GM12878 (cell line): ENCODE measurements at regions not wholly inside any gene's neighbourhood (a gene's known extent, or its start where the extent isn't known, plus 50 kb on each side); places are given as distances from the start of the nearest gene placed in this dataset.

Experiments
- DPF2 ChIP-seq: fragments of 450-650 bp; IDR thresholded peaks from 2 replicates; pipeline ENCODE4 v1.6.1; 2017; ENCODE audit warnings: mild to moderate bottlenecking
- MYC ChIP-seq: IDR thresholded peaks from 2 replicates; pipeline ENCODE4 v1.6.1; 2011; ENCODE audit warnings: mild to moderate bottlenecking, low read length, moderate library complexity, inconsistent platforms; ENCODE audit not compliant: insufficient read depth, insufficient replicate concordance, insufficient read length, severe bottlenecking
- POLR2A ChIP-seq: IDR thresholded peaks from 2 replicates; pipeline ENCODE4 v1.6.1; 2011; ENCODE audit warnings: low read depth, mild to moderate bottlenecking, low read length
- RFX5 ChIP-seq: IDR thresholded peaks from 2 replicates; pipeline ENCODE4 v1.6.1; 2011; ENCODE audit warnings: low read depth, low read length, improper control_type of control experiment
- TF ChIP-seq, protein P1 (sequence below), 3 experiments: IDR thresholded peaks in 2 of 3; conservative IDR thresholded peaks in 1 of 3; 2 replicates each; pipeline ENCODE4 v1.5.1; 2011; ENCODE audit warnings: low read depth in 3 of 3, low read length in 3 of 3, mild to moderate bottlenecking in 3 of 3, control low read depth in 2 of 3, moderate library complexity in 2 of 3, inconsistent platforms in 1 of 3, mixed read lengths in 1 of 3; ENCODE audit not compliant: control insufficient read depth in 2 of 3, insufficient read depth in 1 of 3; ENCODE audit errors: extremely low read depth in 1 of 3

DNA sequence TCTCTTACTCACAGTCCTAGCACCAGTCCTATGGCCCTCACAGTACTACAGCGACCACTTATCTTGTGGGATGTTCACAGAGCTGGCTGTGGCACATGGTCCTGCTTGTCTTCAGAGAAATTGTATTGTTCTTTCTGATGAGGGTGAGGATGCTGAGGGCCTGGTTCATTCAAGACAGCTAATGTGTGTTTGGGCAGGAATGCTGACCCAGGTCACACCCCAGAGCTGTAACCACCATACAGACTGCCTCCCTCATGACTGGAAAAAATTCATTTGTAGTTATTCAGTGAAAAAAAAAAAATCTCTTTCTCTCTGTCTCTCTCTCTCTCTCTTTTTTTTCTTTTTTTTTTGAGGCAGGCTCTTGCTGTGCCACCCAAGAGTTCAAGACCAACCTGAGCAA, 83.5 kb downstream of the KLF6 start:
- TF ChIP-seq, protein P1, sequence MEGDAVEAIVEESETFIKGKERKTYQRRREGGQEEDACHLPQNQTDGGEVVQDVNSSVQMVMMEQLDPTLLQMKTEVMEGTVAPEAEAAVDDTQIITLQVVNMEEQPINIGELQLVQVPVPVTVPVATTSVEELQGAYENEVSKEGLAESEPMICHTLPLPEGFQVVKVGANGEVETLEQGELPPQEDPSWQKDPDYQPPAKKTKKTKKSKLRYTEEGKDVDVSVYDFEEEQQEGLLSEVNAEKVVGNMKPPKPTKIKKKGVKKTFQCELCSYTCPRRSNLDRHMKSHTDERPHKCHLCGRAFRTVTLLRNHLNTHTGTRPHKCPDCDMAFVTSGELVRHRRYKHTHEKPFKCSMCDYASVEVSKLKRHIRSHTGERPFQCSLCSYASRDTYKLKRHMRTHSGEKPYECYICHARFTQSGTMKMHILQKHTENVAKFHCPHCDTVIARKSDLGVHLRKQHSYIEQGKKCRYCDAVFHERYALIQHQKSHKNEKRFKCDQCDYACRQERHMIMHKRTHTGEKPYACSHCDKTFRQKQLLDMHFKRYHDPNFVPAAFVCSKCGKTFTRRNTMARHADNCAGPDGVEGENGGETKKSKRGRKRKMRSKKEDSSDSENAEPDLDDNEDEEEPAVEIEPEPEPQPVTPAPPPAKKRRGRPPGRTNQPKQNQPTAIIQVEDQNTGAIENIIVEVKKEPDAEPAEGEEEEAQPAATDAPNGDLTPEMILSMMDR (IDR thresholded peaks at IDR 0.05 in 2 of 3, conservative IDR thresholded peaks at IDR 0.05 in 1 of 3; ENCODE audit: control insufficient read depth in 2 of 3, extremely low read depth in 1 of 3, insufficient read depth in 1 of 3, low read depth in 3 of 3, low read length in 3 of 3), result no peak
- TF ChIP-seq MYC (no peak), RFX5 (no peak), POLR2A (no peak), DPF2 (no peak)
